ENCODE measurements at regions not wholly inside any gene's neighbourhood (a gene's known extent, or its start where the extent isn't known, plus 50 kb on each side); places are given as distances from the start of the nearest gene placed in this dataset.

GRCh38 chr4:127210893-127211649, 421.7 kb upstream of the INTU start:
- Histone ChIP-seq H3K4me1 (ENCODE audit: insufficient read depth, low read length) (no peaks in the 10 kb centered on the region), H3K27ac (ENCODE audit: extremely low read length, insufficient read depth, low read length) (no peak overlapping the region), H4K20me1 (ENCODE audit: insufficient read depth, low read length) (no peaks in the 10 kb centered on the region), H3K36me3 (replicated peaks in 1 of 2; ENCODE audit: control insufficient read depth in 1 of 2, insufficient read depth in 2 of 2, low read length in 2 of 2) (no peaks in the 10 kb centered on the region), H3K9ac (ENCODE audit: insufficient read depth, low read depth, low read length) (no peak overlapping the region), H3K27me3 (ENCODE audit: control insufficient read depth in 1 of 2, insufficient read depth in 2 of 2, low read length in 2 of 2) (no peaks in the 10 kb centered on the region; a peak in 1 of 5 replicates), H3K4me2 (ENCODE audit: low read depth, low read length) (no peak overlapping the region), H3K4me3 (replicated peaks in 1 of 3; ENCODE audit: insufficient read depth in 1 of 3, low read depth in 2 of 3, low read length in 3 of 3) (no peak overlapping the region), H2AFZ (ENCODE audit: low read length) (no peak overlapping the region), H3K79me2 (ENCODE audit: insufficient read depth, low read length) (no peaks in the 10 kb centered on the region), H3K9me3 (ENCODE audit: low read length) (no peaks in the 10 kb centered on the region)
- ATAC-seq (no peak), DNase-seq (ENCODE audit: low spot score) (no peak), FAIRE-seq (no peak)
- WGBS (ENCODE audit: low lambda C conversion rate): 18% methylated on average over 2 of the region's 2 CpGs
- ChIA-PET CTCF (ENCODE audit: low intra/inter-chr PET ratio, low total read pairs) (no interaction called here), POLR2A (no interaction called here)
- no TSS peak for BruUV-seq (replicated peaks)
- intact Hi-C loops (cut with micrococcal nuclease; ENCODE audit: unreplicated experiment) (no loop called here), in situ Hi-C loops (cut with HindIII; ENCODE audit: extremely low pct_ligation_motif_present, low pct_unique_long_range_greater_than_20kb) (no loop called here)
- TF ChIP-seq DDIT3 (CRISPR knock-in tag; IDR thresholded peaks at IDR 0.05) (no peak), PRDM10 (CRISPR knock-in tag; IDR thresholded peaks at IDR 0.05; ENCODE audit: low read depth) (no peak), PAX8 (CRISPR knock-in tag; IDR thresholded peaks at IDR 0.05; ENCODE audit: borderline replicate concordance) (no peak), ETV6 (CRISPR knock-in tag; conservative IDR thresholded peaks at IDR 0.05) (no peak), ZNF431 (CRISPR knock-in tag; IDR thresholded peaks at IDR 0.05; ENCODE audit: borderline replicate concordance, low read depth) (no peak), MTERF4 (CRISPR knock-in tag; IDR thresholded peaks at IDR 0.05) (no peak), ZSCAN25 (CRISPR knock-in tag; IDR thresholded peaks at IDR 0.05) (no peak), MXD1 (CRISPR knock-in tag; IDR thresholded peaks at IDR 0.05) (no peak), ARNT2 (CRISPR knock-in tag; IDR thresholded peaks at IDR 0.05; ENCODE audit: low read depth) (no peak), ZFP91 (CRISPR knock-in tag; IDR thresholded peaks at IDR 0.05; ENCODE audit: borderline replicate concordance) (no peak), ZNF550 (CRISPR knock-in tag; IDR thresholded peaks at IDR 0.05; ENCODE audit: borderline replicate concordance) (no peak), NFIB (CRISPR knock-in tag; IDR thresholded peaks at IDR 0.05; ENCODE audit: borderline replicate concordance) (no peak), MEF2D (CRISPR knock-in tag; IDR thresholded peaks at IDR 0.05) (no peak)
